Dendritic cell treated with granulocyte-macrophage colony-stimulating factor and Interleukin-4, amounts not matched to agents 40 ng/mL and 50 ng/mL, for 4 days (primary cell): ENCODE measurements at regions not wholly inside any gene's neighbourhood (a gene's known extent, or its start where the extent isn't known, plus 50 kb on each side); places are given as distances from the start of the nearest gene placed in this dataset.

Experiments used
- H3K27ac Mint-ChIP-seq: one replicate; pipeline ENCODE4 v1.8.0; 2022; ENCODE audit warnings: mild to moderate bottlenecking, mixed read lengths
- H3K27me3 Mint-ChIP-seq: one replicate; pipeline ENCODE4 v1.8.0; 2022; ENCODE audit warnings: mild to moderate bottlenecking, mixed read lengths
- H3K36me3 Mint-ChIP-seq: one replicate; pipeline ENCODE4 v1.8.0; 2022; ENCODE audit warnings: low read depth, mixed read lengths
- H3K4me1 Mint-ChIP-seq: one replicate; pipeline ENCODE4 v1.8.0; 2022; ENCODE audit warnings: low read depth, mixed read lengths
- H3K4me3 Mint-ChIP-seq: one replicate; pipeline ENCODE4 v1.8.0; 2022; ENCODE audit warnings: mild to moderate bottlenecking, moderate library complexity, mixed read lengths
- H3K9me3 Mint-ChIP-seq: one replicate; pipeline ENCODE4 v1.8.0; 2022; ENCODE audit warnings: mixed read lengths
- intact Hi-C: fragments of 100-400 bp; cut with micrococcal nuclease; formaldehyde crosslinking; loops from one replicate; pipeline ENCODE4 v1.15.0; 2022

DNA sequence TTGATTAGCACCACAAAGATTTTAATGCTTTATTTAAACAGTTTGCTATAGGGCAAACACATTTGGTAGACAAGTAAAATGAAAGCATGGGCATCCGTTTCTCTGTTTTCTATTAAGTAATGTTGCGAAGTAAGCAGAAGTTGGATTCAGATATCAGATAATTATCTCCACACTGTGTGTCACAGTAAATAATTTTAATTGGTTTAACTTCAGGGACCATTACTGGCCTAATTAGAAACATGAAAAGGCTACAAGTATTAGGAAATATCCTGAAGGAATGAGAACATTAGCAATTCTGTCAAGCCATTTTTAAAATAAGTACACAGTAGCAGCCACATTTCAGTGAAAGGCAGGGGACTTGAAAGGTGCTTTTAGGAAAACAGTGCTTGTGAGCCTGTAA, 975.4 kb downstream of the NR2F1-AS1 start:
- Mint-ChIP-seq H3K36me3 (no peaks in the 10 kb centered on the region), H3K9me3 (peaks cover 15% of the 10 kb centered on the region), H3K4me1 (no peaks in the 10 kb centered on the region), H3K27ac (no peak overlapping the region), H3K4me3 (no peak overlapping the region), H3K27me3 (no peaks in the 10 kb centered on the region)
- intact Hi-C loops = no loop called here

DNA sequence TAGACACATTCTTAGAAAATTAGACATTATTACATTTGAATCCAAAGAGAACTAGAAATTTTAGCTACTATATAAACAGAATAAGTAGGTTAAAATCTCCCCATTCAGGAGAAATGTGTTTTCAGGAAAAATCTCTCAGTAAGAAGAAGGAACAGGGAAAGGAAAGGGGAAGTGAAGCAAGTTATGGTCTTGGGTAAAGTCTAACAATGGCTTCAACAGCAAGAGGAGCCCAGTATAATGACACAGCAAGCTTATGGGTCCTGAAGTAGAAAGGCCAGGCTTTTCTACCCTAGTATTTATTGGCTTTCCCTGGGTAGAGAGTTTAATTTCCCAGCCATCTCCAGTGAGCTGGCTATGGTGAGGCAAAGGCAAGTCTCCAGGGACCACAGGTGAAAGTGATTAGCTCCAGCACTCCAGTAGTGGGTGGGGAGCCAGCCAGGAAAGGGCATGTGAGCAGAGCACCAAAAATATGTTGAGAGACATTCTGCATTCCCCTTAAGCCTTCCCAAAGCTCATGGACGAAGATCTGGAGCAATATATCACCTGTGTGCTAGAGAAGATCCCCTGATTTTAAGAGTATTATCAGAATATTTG, 981.7 kb downstream of the NR2F1-AS1 start:
- Mint-ChIP-seq H3K4me3 (no peak overlapping the region), H3K27me3 (no peaks in the 10 kb centered on the region), H3K4me1 (no peaks in the 10 kb centered on the region), H3K27ac (no peak overlapping the region), H3K36me3 (no peaks in the 10 kb centered on the region), H3K9me3 (peaks cover 20% of the 10 kb centered on the region)
- intact Hi-C loops = no loop called here

DNA sequence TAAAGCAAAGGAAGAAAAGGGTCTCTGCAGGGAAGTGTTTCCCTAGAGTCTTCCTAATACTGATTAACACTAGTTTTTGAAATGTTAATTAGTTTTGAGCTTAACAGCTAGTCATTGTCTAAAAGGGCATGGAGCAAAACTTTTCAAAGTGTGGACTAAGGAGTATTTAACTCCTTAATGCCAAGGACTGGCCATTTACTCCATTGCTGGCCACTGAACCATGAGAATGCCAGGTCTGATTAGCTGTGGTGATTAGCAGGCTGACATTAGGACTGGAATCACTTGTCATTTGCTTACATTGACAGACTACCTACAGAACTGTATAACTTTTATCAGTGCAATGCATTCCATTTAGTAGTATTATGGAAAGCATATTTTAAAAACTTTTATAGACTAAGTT, 987.0 kb downstream of the NR2F1-AS1 start:
- H3K36me3 Mint-ChIP-seq = no peaks in the 10 kb centered on the region
- intact Hi-C loops = no loop called here
- H3K4me3 Mint-ChIP-seq = no peak overlapping the region
- H3K27me3 Mint-ChIP-seq = no peaks in the 10 kb centered on the region
- no peaks in the 10 kb centered on the region for H3K4me1 Mint-ChIP-seq
- H3K27ac Mint-ChIP-seq = no peak overlapping the region
- H3K9me3 Mint-ChIP-seq = no peaks in the 10 kb centered on the region

DNA sequence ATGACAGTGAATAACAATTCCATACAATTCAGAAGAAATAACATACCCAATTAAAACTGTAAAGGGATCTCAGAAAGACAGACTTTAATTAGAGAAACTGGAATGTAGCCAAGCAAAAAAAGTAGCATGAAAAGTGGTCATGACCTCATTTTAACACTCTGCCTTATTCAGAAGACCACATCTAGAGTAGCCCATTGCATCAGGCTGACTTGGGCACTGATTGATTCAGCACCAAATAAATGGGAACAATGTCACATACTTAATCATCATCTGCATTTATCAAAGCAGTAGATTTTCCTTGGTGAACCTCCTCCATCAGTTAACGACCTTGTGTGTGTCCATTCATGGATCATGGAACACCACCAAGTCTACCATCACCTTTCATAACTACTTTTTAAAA, 992.1 kb downstream of the NR2F1-AS1 start:
- intact Hi-C loops = no loop called here
- Mint-ChIP-seq H3K9me3 (no peaks in the 10 kb centered on the region), H3K4me1 (no peaks in the 10 kb centered on the region), H3K4me3 (no peak overlapping the region), H3K27me3 (no peaks in the 10 kb centered on the region), H3K27ac (no peak overlapping the region), H3K36me3 (no peaks in the 10 kb centered on the region)

DNA sequence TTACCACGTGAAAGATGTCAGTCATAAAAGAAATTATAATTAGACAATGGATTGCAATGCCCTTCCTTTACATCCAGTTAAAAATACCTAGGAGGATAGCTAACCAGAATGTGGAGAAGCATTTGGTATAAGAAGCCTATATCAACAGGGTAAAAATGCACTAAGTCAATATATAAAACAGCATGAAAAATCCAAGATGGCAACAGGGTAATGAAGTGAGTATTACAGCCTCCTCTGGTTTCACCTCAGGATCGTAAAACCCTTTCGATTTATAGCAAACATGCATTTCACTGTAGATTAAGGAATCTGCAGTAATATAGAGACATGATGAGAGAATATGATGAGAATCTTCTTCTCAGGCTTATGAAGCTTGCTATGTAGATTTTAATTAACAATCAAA, 999.3 kb downstream of the NR2F1-AS1 start:
- intact Hi-C loops = no loop called here
- H3K4me1 Mint-ChIP-seq = no peaks in the 10 kb centered on the region
- H3K27me3 Mint-ChIP-seq = no peaks in the 10 kb centered on the region

DNA sequence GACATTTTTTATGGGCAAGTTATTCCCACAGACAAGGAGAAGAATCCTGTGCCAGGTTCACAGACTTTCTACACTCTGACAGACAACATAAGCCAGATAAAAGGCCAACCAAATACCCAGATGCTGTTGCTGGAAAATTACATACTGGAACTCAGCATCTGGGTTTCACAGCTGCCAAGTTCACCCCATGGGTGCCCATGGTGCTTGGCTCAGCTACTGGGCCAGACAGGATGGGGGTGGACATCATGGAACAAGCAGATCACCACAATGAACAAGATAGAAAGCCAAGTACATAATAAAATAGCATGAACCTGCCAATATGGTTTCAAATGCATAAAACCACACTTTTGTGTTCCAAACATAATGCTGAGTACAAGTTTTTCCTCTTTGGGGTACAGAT, 999.8 kb downstream of the NR2F1-AS1 start:
- Mint-ChIP-seq H3K4me3 (no peak overlapping the region), H3K9me3 (no peaks in the 10 kb centered on the region), H3K4me1 (no peaks in the 10 kb centered on the region), H3K36me3 (no peaks in the 10 kb centered on the region), H3K27me3 (no peaks in the 10 kb centered on the region), H3K27ac (no peak overlapping the region)
- intact Hi-C loops = no loop called here

More for the DNA sequence above, 999.3 kb downstream of the NR2F1-AS1 start:
- no peak overlapping the region for H3K4me3 Mint-ChIP-seq
- no peak overlapping the region for H3K27ac Mint-ChIP-seq
- H3K36me3 Mint-ChIP-seq = no peaks in the 10 kb centered on the region
- H3K9me3 Mint-ChIP-seq = no peaks in the 10 kb centered on the region

DNA sequence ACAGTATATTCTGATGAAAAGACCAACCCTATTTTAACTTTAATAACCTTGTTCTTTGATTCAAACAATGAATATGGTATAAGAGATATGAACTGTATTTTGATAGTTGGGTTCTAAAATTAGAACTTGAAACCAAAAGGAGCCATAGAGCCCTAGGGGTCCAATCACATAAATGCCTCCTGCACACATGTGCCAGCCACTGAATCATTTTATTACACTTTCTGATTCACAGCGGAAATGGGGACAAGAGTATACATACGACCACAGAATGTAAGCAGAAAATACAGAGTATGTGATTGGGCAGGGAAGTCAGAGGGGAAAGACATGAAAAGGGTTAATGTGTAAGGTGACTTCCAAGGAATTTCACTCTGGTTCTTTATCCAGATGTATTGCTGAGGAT, 1000.2 kb downstream of the NR2F1-AS1 start:
- Mint-ChIP-seq H3K36me3 (no peaks in the 10 kb centered on the region), H3K4me1 (no peaks in the 10 kb centered on the region), H3K4me3 (no peak overlapping the region), H3K27ac (no peak overlapping the region), H3K9me3 (no peaks in the 10 kb centered on the region), H3K27me3 (no peaks in the 10 kb centered on the region)
- intact Hi-C loops = no loop called here

DNA sequence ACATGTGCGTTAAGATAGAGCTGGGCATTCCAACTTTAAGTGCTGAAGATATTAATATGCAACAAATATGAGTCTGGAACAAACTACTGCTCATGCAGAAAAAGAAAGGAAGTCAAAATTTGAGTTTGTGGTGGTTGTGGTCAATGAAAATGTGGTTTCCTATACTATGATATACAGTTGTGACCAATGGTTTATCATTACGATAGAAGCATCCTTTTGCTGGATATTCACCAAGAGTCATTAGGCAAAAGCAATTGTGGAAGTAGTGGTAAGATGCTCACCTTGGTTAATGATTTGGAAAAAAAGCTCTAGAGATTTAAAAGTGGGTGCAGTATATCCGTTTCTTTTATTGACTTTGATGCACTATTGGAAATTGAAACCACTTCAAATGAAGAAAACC, 1007.0 kb downstream of the NR2F1-AS1 start:
- intact Hi-C loops = no loop called here
- Mint-ChIP-seq H3K27me3 (no peaks in the 10 kb centered on the region), H3K36me3 (no peaks in the 10 kb centered on the region), H3K27ac (no peak overlapping the region), H3K4me3 (no peak overlapping the region), H3K9me3 (no peaks in the 10 kb centered on the region), H3K4me1 (no peaks in the 10 kb centered on the region)

DNA sequence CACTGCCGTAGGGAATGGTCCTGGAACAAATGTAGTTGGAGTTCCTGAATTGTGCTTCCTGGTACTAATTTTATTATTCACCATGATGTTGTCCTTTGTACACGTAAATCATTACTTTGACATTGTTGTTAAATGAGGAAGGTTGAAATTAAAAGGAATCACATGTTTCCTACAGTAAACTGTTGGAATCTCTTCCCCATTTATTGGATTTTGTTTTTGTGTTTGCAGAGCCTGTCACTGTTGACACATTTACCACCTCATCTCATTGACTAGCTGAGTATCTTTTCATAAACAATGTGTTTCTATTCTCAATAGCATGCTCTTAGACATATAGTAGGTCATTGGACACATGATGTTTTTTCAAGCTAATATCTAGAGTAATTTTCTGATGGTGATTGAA, 1012.5 kb downstream of the NR2F1-AS1 start:
- no peaks in the 10 kb centered on the region for H3K27me3 Mint-ChIP-seq
- H3K4me3 Mint-ChIP-seq = no peak overlapping the region
- H3K27ac Mint-ChIP-seq = no peak overlapping the region
- no peaks in the 10 kb centered on the region for H3K4me1 Mint-ChIP-seq
- intact Hi-C loops = no loop called here
- H3K9me3 Mint-ChIP-seq = no peaks in the 10 kb centered on the region
- no peaks in the 10 kb centered on the region for H3K36me3 Mint-ChIP-seq

DNA sequence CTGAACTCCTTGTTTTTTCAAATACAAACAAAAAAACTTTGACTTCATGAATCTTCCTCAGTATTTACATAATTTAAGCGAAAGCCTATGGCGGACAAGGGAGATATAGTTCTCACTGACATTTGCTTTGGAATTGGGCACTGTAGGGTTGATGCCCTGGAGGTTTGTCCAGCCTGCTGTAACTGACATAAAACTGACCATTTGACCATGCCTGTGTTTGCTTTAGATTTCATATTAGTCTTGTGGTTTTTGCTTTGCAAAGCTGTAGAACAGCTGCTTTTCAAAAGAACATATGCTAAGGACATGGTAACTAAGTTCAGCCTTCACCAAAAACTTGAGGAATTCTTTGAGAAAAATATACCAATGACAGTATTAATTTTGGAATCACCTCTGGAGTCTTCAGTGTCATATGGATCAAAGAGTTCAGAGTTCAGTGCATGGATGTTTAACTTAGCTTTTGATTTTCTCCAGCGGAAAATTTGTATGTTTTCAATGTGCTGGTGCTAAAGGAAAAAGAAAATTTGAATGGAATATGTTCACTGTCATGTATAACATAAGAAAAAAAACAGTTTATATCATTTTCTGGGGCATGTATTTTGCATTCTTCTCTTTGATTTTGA, 1013.1 kb downstream of the NR2F1-AS1 start:
- Mint-ChIP-seq H3K27me3 (no peaks in the 10 kb centered on the region), H3K36me3 (no peaks in the 10 kb centered on the region), H3K27ac (no peak overlapping the region), H3K4me1 (no peaks in the 10 kb centered on the region), H3K4me3 (no peak overlapping the region), H3K9me3 (no peaks in the 10 kb centered on the region)
- intact Hi-C loops = no loop called here

DNA sequence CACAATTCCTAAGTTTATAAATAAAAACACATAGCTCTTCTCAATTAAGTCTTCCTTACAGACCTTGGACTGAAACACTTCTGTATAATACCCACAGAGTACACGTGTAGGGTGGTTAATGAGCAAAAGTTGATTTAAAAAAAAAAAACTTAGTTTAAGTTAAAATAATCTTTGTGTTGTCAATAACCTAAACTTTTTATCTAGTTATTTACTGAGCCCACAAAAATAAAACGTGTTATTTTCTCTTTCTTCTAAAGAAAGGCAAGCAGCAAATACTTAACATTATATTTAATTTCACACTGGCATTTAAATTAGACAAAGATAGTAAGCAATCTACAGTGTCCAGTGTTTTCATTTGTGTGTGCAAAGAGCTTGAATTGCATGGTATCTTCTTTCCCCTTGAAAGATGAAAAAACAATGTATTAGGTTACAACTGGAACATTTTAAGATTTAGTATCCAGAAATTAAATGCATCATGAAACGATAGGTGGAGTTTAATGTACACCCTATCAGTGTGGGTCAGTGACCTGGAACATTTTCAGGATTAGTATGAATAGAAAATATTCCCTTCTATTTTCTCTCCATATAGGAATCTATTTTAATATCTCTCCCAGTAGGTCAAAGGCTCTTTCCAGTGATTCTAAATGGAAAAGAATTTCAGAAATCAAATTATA, 1014.8 kb downstream of the NR2F1-AS1 start:
- Mint-ChIP-seq H3K27ac (no peak overlapping the region), H3K36me3 (no peaks in the 10 kb centered on the region), H3K4me1 (no peaks in the 10 kb centered on the region), H3K27me3 (no peaks in the 10 kb centered on the region), H3K9me3 (no peaks in the 10 kb centered on the region), H3K4me3 (no peak overlapping the region)
- intact Hi-C loops = no loop called here

DNA sequence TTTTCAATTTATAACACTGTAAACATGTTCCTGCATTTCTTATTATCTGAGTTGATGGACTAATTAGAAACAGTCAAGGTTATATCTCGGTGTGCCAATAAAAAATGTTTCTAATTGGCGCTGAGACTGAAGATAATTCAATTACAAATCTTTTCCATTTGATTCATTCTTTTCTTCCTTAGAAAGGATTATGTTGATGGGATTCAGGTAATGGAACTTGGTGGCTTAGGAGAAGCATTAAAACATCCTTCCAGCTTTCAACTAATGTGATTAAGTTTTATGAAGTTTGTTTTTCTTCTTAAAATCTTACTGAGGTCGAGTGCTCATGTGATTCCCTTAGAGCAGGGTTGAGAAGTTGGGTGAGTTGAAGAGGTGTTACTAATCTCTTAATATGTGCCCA, 1015.3 kb downstream of the NR2F1-AS1 start:
- intact Hi-C loops = no loop called here
- no peak overlapping the region for H3K27ac Mint-ChIP-seq
- H3K36me3 Mint-ChIP-seq = no peaks in the 10 kb centered on the region
- no peaks in the 10 kb centered on the region for H3K4me1 Mint-ChIP-seq
- H3K9me3 Mint-ChIP-seq = no peaks in the 10 kb centered on the region
- no peaks in the 10 kb centered on the region for H3K27me3 Mint-ChIP-seq
- H3K4me3 Mint-ChIP-seq = no peak overlapping the region

DNA sequence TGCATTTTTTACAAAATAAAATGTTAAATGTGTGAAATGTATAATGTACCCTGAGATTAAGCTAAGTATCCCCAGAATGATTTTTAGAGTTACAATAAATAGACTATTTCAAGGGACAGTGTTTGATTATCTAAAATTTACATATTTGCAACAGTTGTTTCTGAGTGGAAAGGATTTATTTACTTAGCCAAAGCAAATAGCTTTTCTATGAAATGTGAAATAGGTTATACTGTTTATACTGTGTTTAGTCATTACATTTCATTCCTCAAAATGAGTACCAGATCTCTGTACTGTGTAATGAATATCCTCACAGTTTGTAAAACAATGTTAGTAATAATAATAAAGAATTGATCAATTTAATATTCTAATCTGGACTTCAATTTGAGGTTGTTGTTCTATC, 1019.0 kb downstream of the NR2F1-AS1 start:
- Mint-ChIP-seq H3K27ac (no peak overlapping the region), H3K36me3 (no peaks in the 10 kb centered on the region), H3K27me3 (peaks cover 2% of the 10 kb centered on the region), H3K4me1 (no peaks in the 10 kb centered on the region), H3K4me3 (no peak overlapping the region), H3K9me3 (no peaks in the 10 kb centered on the region)
- intact Hi-C loops = no loop called here

DNA sequence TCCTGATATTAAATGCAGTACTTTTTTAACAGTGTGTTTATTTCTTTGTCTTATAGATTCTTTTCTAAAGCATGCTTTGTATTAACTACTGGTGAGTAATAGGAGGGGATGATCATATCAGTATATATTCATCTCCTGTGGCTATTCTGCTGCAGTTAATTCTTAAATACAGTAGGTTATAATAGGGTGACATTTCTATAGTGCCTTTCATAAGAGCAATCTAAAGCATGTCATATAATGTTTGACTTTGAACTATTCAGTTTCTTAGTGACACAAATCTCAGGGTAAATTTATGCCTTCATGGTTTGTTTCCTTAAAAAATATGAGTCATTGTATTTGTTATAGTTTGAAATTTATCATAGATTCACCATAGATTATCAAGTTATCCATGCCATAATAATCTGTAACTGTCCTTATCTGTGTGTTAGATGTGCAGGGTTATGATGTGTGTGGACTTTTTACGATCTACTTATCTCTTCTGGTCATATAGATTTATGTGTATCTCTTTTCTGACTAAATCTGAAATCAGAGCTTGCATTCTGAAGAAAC, 1019.5 kb downstream of the NR2F1-AS1 start:
- no peak overlapping the region for H3K27ac Mint-ChIP-seq
- intact Hi-C loops = no loop called here
- H3K9me3 Mint-ChIP-seq = no peaks in the 10 kb centered on the region

More for the DNA sequence above, 1019.5 kb downstream of the NR2F1-AS1 start:
- Mint-ChIP-seq H3K36me3 (no peaks in the 10 kb centered on the region), H3K4me1 (no peaks in the 10 kb centered on the region), H3K27me3 (peaks cover 2% of the 10 kb centered on the region), H3K4me3 (no peak overlapping the region)
